ENCODE measurements at regions not wholly inside any gene's neighbourhood (a gene's known extent, or its start where the extent isn't known, plus 50 kb on each side); places are given as distances from the start of the nearest gene placed in this dataset.

GRCh38 chr19:29421196-29421545 lies 104.6 kb upstream of the VSTM2B start:
- no peak for DNase-seq (ENCODE audit: low read depth in 4 of 4, low spot score in 1 of 4)

- DNase-seq (ENCODE audit: low read depth in 4 of 4, low spot score in 1 of 4) = no peak
Measured at GRCh38 chr19:29422047-29422446, 103.7 kb upstream of the VSTM2B start.

- no peak for DNase-seq (ENCODE audit: low read depth in 4 of 4, low spot score in 1 of 4)
Measured at GRCh38 chr19:29422486-29423085, 103.2 kb upstream of the VSTM2B start.

- no peak for DNase-seq (ENCODE audit: low read depth in 4 of 4, low spot score in 1 of 4)
Measured at GRCh38 chr19:29428071-29428470, 97.7 kb upstream of the VSTM2B start.

- no peak for DNase-seq (ENCODE audit: low read depth in 4 of 4, low spot score in 1 of 4)
Measured at GRCh38 chr19:29429021-29429420, 96.8 kb upstream of the VSTM2B start.

- DNase-seq (ENCODE audit: low read depth in 4 of 4, low spot score in 1 of 4) = no peak
Measured at GRCh38 chr19:29429581-29429980, 96.2 kb upstream of the VSTM2B start.

GRCh38 chr19:29431332-29431731 lies 94.5 kb upstream of the VSTM2B start:
- DNase-seq (ENCODE audit: low read depth in 4 of 4, low spot score in 1 of 4) = no peak

- no peak for DNase-seq (ENCODE audit: low read depth in 4 of 4, low spot score in 1 of 4)
Measured at GRCh38 chr19:29432677-29433076, 93.1 kb upstream of the VSTM2B start.

- no peak for DNase-seq (ENCODE audit: low read depth in 4 of 4, low spot score in 1 of 4)
Measured at GRCh38 chr19:29436591-29437103, 89.1 kb upstream of the VSTM2B start.

GRCh38 chr19:29439021-29439420 lies 86.8 kb upstream of the VSTM2B start:
- DNase-seq (ENCODE audit: low read depth in 4 of 4, low spot score in 1 of 4) = no peak

GRCh38 chr19:29439688-29440550 lies 85.9 kb upstream of the VSTM2B start:
- no peak for DNase-seq (ENCODE audit: low read depth in 4 of 4, low spot score in 1 of 4)

- no peak for DNase-seq (ENCODE audit: low read depth in 4 of 4, low spot score in 1 of 4)
Measured at GRCh38 chr19:29442094-29442493, 83.7 kb upstream of the VSTM2B start.

GRCh38 chr19:29442910-29443309 lies 82.9 kb upstream of the VSTM2B start:
- DNase-seq (ENCODE audit: low read depth in 4 of 4, low spot score in 1 of 4) = no peak

GRCh38 chr19:29445246-29445645 lies 80.5 kb upstream of the VSTM2B start:
- DNase-seq (ENCODE audit: low read depth in 4 of 4, low spot score in 1 of 4) = no peak

GRCh38 chr19:29446361-29446760 lies 79.4 kb upstream of the VSTM2B start:
- no peak for DNase-seq (ENCODE audit: low read depth in 4 of 4, low spot score in 1 of 4)

- no peak for DNase-seq (ENCODE audit: low read depth in 4 of 4, low spot score in 1 of 4)
Measured at GRCh38 chr19:29448046-29448445, 77.7 kb upstream of the VSTM2B start.

- no peak for DNase-seq (ENCODE audit: low read depth in 4 of 4, low spot score in 1 of 4)
Measured at GRCh38 chr19:29449371-29449770, 76.4 kb upstream of the VSTM2B start.

GRCh38 chr19:29450306-29450705 lies 75.5 kb upstream of the VSTM2B start:
- no peak for DNase-seq (ENCODE audit: low read depth in 4 of 4, low spot score in 1 of 4)

GRCh38 chr19:29450812-29451211 lies 75.0 kb upstream of the VSTM2B start:
- DNase-seq (ENCODE audit: low read depth in 4 of 4, low spot score in 1 of 4) = no peak

GRCh38 chr19:29454109-29454508 lies 71.7 kb upstream of the VSTM2B start:
- DNase-seq (ENCODE audit: low read depth in 4 of 4, low spot score in 1 of 4) = no peak

GRCh38 chr19:29457413-29457812 lies 68.4 kb upstream of the VSTM2B start:
- DNase-seq (ENCODE audit: low read depth in 4 of 4, low spot score in 1 of 4) = no peak

- DNase-seq (ENCODE audit: low read depth in 4 of 4, low spot score in 1 of 4) = no peak
Measured at GRCh38 chr19:29467824-29468401, 57.9 kb upstream of the VSTM2B start.

All from stimulated activated CD4-positive, alpha-beta T cell treated with anti-CD3 and anti-CD28 coated beads, Interleukin-1b, Interleukin-23, amount 100 ng/mL, for 24 hours (primary cell).